Astrocyte of the hippocampus (primary cell): ENCODE measurements at regions not wholly inside any gene's neighbourhood (a gene's known extent, or its start where the extent isn't known, plus 50 kb on each side); places are given as distances from the start of the nearest gene placed in this dataset.

Experiments
- DNase-seq: peaks from one replicate; pipeline ENCODE4 v3.0.0; 2011; ENCODE audit warnings: low read depth, low spot score

GRCh38 chr2:66717973-66718372 is 283.0 kb downstream of the MEIS1 start:
- DNase-seq, result no peak

- no peak for DNase-seq
Measured at GRCh38 chr2:66721776-66722175, 286.9 kb downstream of the MEIS1 start.

DNA sequence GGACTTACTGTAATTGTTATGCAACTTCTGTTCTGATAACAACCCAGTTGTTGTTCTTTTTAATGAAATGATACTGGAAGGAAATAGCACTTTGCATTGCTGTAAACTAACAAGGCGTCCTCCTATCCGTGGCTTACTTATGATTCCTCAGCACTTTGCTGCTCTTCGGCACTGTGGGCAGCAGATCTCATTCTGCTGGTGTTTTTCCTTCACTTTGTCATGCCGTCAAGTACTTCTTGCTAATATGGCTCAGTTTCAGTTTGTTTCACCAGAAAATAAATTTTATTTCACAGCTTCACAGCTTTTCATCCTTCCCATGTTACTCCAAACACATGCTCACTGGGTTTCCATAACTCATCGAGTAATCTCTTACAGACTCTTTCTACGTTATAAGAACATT is 289.3 kb downstream of the MEIS1 start:
- no peak for DNase-seq

- no peak for DNase-seq
Measured at GRCh38 chr2:66729416-66730330, 294.7 kb downstream of the MEIS1 start.

- DNase-seq, result no peak
Measured at GRCh38 chr2:66730441-66730840, 295.5 kb downstream of the MEIS1 start.

DNA sequence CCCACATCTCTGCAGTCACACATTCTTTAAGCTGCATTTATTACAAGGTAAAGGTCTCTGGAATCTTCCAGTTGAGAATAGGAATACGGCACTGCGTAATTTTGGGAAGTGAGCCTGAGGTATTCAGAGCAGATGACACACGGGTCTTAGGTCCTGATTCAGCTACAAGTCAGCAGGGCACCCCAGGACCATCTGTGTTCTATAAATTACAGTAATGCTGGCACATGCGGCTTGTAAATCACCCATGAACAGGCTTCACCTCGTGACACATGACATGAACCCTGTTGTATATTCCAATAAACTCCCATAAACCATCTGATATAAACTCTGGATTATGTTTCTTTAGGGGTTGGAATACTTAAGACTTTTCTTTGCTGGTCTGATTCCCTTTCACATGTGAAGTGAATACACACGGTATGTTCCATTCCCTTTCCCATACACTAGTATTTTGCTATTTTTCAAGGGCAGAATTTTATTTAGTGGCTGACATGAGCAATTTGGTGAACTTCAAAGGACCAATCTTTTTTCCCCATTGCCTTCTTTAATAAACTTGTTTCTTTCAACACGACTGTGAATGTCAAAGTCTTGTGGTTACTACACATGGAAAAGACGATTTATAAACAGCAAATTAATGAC is 298.6 kb downstream of the MEIS1 start:
- no peak for DNase-seq

GRCh38 chr2:66748939-66749338 is 314.0 kb downstream of the MEIS1 start:
- DNase-seq, result no peak

DNA sequence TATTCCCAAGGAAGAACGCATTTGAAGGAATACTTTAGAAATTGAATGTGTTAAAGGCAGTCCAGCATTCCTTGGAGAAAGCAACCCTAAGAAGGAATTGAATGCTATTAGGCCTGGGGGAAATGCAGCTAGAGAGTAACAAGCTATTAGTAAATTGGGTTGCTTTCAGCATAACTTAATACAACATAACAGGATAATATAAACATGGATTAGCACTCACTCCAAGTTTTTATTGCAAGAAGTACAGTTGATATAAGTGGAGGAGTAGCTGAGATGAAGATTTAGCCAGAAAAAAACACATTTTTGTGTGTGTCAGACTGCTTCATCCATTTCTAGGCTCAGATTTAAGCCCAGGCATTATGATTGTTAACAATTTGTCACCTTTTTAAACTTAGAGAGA is 314.6 kb downstream of the MEIS1 start:
- DNase-seq, result no peak

DNA sequence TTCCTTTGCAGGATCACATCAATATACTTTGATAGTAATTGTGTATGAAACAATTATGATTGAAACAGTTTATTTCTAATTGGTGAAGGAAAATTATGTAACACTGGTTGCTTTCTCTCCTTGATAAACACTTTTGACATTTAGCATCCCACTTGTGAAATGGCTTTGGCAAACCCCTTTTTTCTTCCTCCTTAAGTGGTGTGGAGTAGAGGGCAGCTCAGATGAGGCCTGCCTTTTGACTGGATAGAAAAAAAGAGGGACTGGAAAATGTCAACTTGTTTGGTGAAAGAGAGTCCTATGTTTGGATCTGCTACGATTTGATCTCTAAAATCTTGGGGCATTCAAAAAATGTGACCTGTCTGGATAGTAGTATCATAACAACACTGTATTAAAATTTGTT is 318.3 kb downstream of the MEIS1 start:
- no peak for DNase-seq

DNA sequence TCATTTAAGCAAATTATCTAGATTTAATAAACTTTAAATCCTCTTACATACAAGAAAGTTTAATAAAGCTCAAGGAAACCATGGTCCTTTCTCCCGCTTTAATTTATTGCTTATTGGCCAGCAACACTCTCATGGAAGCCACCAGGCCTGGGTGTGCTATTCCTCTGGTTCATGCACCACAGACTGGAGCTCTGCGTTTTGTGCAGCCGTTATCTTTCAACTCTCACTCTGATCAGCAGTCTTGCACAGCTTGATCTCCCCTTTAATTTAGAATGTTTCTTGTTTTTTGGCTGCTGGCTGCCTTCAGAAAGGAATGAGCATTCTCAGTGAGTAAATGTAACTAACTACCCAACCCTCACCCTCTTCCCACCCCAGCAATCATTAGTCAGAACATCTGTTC is 318.7 kb downstream of the MEIS1 start:
- no peak for DNase-seq

DNA sequence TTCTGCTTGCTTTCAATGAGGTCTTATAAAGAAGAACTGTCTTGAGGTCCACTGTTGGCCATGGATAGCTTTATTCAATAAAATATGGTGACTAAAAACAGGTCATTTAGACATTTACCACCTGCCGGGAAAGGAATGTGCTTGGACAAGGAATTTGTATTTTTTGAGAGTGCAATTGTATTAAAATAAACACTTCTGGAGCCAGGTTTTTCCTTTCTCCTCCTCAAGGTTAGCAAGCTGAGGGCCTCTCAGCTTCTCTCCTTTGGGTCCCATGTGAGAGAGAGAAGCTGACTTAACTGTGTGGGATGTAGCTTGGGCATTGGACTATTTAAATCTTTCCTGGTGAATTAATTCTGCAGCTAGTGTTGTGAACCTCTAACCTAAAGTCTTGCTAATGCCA is 321.0 kb downstream of the MEIS1 start:
- DNase-seq, result no peak

DNA sequence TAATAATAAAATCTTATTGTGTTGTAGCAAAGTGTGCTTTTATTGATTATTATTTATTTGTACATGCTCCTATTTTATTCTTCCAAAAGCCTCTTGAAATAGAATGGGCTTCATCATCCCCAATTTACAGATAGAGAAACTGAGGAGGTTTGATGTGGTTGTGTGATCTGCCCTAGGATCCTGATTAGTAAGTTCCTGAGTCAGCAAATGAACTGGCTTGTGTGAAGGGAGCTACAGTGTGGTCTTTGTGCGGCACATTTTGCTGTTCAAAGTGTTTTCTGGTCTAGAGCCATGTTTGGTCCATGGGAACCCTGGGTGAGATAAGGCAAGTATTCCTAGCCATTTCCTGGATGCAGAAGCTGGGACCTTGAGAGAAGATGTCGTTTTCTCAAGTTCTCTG is 326.9 kb downstream of the MEIS1 start:
- no peak for DNase-seq

DNA sequence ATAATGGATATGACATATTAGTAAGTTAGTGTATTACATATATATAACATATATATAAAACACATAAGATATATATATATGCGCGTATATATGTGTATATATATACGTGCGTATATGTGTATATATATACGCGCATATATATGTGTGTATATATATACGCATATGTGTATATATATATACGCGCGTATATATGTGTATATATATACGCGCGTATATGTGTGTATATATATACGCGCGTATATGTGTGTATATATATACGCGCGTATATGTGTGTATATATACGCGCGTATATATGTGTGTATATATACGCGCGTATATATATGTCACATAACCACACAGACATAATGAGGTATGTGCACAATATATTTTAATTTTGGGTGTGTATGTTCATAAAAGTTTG is 327.8 kb downstream of the MEIS1 start:
- no peak for DNase-seq

- DNase-seq, result no peak
Measured at GRCh38 chr2:66766582-66766981, 331.7 kb downstream of the MEIS1 start.

- DNase-seq, result no peak
Measured at GRCh38 chr2:66771359-66771976, 336.5 kb downstream of the MEIS1 start.

DNA sequence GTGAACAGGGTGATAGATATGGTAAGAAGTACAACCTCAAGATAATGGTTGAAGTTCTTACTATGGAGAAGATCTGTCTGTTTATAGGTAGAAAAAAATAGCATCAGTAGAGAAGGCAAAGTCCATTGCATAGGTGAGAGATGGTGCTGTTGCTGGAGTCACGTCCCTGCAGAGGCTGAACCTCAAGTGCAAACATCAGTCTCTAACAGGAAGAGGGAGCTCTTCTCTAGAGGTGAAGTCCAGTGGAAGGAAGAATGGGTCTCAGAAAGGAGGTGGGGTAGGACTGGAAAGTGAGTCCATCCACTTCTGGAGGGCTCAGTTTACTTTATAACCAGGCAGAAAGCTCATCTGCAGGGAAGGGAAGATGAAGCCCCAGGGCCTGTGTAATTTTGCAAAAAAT is 337.7 kb downstream of the MEIS1 start:
- DNase-seq, result no peak

GRCh38 chr2:66775730-66776422 is 341.0 kb downstream of the MEIS1 start:
- DNase-seq, result no peak

GRCh38 chr2:66781804-66782203 is 346.9 kb downstream of the MEIS1 start:
- DNase-seq, result no peak

- DNase-seq, result no peak
Measured at GRCh38 chr2:66782780-66783361, 347.9 kb downstream of the MEIS1 start.

- no peak for DNase-seq
Measured at GRCh38 chr2:66789741-66790140, 354.8 kb downstream of the MEIS1 start.

DNA sequence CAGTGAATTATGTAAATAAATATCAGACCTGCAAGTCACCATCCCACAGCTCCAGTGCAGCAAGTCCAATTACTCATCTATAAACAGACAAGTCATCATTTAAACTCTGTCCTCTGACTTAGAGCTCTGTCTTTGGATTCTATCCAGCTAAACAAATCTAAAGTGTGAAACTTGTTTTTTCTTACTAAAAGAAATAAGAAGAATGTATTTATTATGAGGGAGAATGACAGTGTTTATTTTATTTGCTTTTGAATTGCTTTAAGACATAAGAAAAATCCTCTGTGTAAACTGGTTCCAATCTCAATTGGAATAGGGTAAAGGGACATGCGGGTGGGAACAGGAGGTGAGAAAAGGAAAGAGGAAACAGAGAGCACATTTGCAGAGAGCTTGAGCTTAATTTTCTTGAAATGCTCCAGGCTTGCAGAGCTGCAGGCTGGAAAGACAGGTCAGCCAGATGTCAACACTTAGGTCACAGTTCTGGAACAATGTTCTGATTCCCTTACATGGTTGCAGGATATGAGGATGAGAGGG is 355.8 kb downstream of the MEIS1 start:
- DNase-seq, result no peak

DNA sequence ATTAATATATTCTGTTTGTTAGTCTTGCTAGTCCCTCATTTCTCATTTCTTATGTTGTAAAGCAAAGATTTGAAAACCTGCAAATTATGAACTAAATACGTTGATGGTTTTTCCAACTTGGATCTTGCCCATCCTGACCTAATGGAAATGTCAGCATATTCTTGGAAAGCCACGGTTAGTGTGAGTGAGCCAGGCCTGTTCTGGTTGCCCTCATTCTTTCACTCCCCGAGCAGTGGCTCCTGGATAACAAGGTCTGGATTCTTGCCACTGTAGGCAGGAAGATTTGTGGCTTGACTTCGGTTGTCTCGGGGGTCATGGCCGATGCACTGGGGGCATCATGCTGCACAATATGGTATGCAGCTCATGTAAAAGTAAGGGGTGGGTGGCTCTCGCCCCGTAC is 359.1 kb downstream of the MEIS1 start:
- DNase-seq, result no peak
